ENCODE measurements at regions not wholly inside any gene's neighbourhood (a gene's known extent, or its start where the extent isn't known, plus 50 kb on each side); places are given as distances from the start of the nearest gene placed in this dataset.
A peak's percentile ranks its signal among the peaks of the same experiment; 100 is the strongest.

GRCh38 chr1:221840511-221841243 is 98.8 kb upstream of the DUSP10 start:
- Histone ChIP-seq H3K79me2 (ENCODE audit: low read length) (no peaks in the 10 kb centered on the region), H3K9ac (ENCODE audit: low read length) (peak overlapping the region; percentile 49), H4K20me1 (ENCODE audit: low read length) (no peaks in the 10 kb centered on the region), H3K9me2 (replicated peaks; ENCODE audit: low read length) (no peaks in the 10 kb centered on the region), H3K4me1 (ENCODE audit: insufficient read depth, low read length) (peaks cover 29% of the 10 kb centered on the region), H3F3A (ENCODE audit: low read length, unreplicated experiment) (no peaks in the 10 kb centered on the region), H3K9me3 (ENCODE audit: low read length) (no peaks in the 10 kb centered on the region), H3K27ac (ENCODE audit: low read length) (peak overlapping the region; percentile 80), H3K27me3 (ENCODE audit: low read length) (no peaks in the 10 kb centered on the region), H3K4me3 (ENCODE audit: low read length) (no peak overlapping the region), H3K4me2 (ENCODE audit: low read length) (peak overlapping the region; percentile 26; the same call in 1 of the 2 replicates), H3K36me3 (ENCODE audit: low read depth, low read length) (no peaks in the 10 kb centered on the region), H2AFZ (ENCODE audit: low read length) (no peak overlapping the region)
- POLR2A ChIA-PET (ENCODE audit: unreplicated experiment) = no interaction called here
- TF ChIP-seq EZH2phosphoT487 (IDR thresholded peaks at IDR 0.05; ENCODE audit: borderline replicate concordance, low read length) (no peak), EZH2 (IDR thresholded peaks at IDR 0.05; ENCODE audit: low read length, unreplicated experiment) (no peak)
- TF ChIP-seq, protein P1, sequence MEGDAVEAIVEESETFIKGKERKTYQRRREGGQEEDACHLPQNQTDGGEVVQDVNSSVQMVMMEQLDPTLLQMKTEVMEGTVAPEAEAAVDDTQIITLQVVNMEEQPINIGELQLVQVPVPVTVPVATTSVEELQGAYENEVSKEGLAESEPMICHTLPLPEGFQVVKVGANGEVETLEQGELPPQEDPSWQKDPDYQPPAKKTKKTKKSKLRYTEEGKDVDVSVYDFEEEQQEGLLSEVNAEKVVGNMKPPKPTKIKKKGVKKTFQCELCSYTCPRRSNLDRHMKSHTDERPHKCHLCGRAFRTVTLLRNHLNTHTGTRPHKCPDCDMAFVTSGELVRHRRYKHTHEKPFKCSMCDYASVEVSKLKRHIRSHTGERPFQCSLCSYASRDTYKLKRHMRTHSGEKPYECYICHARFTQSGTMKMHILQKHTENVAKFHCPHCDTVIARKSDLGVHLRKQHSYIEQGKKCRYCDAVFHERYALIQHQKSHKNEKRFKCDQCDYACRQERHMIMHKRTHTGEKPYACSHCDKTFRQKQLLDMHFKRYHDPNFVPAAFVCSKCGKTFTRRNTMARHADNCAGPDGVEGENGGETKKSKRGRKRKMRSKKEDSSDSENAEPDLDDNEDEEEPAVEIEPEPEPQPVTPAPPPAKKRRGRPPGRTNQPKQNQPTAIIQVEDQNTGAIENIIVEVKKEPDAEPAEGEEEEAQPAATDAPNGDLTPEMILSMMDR (conservative IDR thresholded peaks at IDR 0.05; ENCODE audit: low read depth, low read length) = no peak
- BruUV-seq (replicated peaks) = no TSS peak
- DNase-seq = no peak
- no peak for ATAC-seq
- CTCF ChIA-PET = no interaction called here
- intact Hi-C loops (cut with micrococcal nuclease) = loop anchor here (2.0 kb wide), 1 partner anchor 28 kb away; no protein-coding TSS in a partner anchor

DNA sequence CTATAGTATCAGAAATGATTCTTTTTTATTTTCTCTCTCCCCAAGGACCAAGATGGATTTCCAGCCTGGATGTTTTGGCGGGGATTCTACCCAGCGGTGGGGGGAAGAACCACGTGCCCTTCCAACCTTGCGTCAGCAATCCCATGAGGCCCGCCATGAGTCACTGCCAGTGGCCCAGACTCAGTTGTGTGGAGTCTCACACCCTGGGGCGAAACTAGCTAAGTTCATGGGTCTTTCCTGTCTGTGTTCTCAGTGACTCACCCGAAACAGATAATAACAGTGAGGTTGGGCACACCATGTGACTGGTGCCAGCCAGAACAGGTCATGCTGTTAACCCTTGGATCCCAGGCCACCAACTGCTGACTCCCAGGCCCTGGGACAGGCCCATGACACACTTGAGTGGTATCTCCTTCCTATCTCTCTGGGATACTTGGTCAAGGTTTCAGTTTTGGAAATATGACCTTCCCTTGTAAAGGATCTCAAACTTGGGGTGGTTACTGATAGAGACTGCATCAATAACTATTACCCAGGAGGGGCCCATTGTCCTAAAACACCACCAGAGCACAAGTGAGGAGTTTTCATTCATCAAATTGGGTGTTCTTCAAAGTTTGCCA is 98.0 kb upstream of the DUSP10 start:
- no TSS peak for BruUV-seq (replicated peaks)
- TF ChIP-seq EZH2phosphoT487 (IDR thresholded peaks at IDR 0.05; ENCODE audit: borderline replicate concordance, low read length) = no peak
- no peak for TF ChIP-seq EZH2 (IDR thresholded peaks at IDR 0.05; ENCODE audit: low read length, unreplicated experiment)
- TF ChIP-seq, protein P1 (conservative IDR thresholded peaks at IDR 0.05; ENCODE audit: low read depth, low read length) = no peak
- DNase-seq = peak; percentile 97
- no peaks in the 10 kb centered on the region for H4K20me1 ChIP-seq (ENCODE audit: low read length)
- intact Hi-C loops (cut with micrococcal nuclease) = loop anchor here (2.0 to 5.0 kb wide), 2 partner anchors 29 to 167 kb away; no protein-coding TSS in a partner anchor
- H3F3A ChIP-seq (ENCODE audit: low read length, unreplicated experiment) = no peaks in the 10 kb centered on the region
- peak overlapping the region; percentile 80 for H3K27ac ChIP-seq (ENCODE audit: low read length)
- no peaks in the 10 kb centered on the region for H3K9me2 ChIP-seq (replicated peaks; ENCODE audit: low read length)
- peak overlapping the region; percentile 55 for H3K9ac ChIP-seq (ENCODE audit: low read length)
- no peak overlapping the region for H2AFZ ChIP-seq (ENCODE audit: low read length)
- H3K4me2 ChIP-seq (ENCODE audit: low read length) = peak overlapping the region; percentile 26; the same call in 1 of the 2 replicates
- no peaks in the 10 kb centered on the region for H3K9me3 ChIP-seq (ENCODE audit: low read length)
- no peaks in the 10 kb centered on the region for H3K79me2 ChIP-seq (ENCODE audit: low read length)
- ChIA-PET CTCF (no interaction called here), POLR2A (ENCODE audit: unreplicated experiment) (interaction anchor here (0.6 kb wide), 1 partner anchor 29 kb away, joined by 3 read pairs; no protein-coding TSS in a partner anchor)
- peak; percentile 97 for ATAC-seq
- H3K36me3 ChIP-seq (ENCODE audit: low read depth, low read length) = no peaks in the 10 kb centered on the region
- H3K27me3 ChIP-seq (ENCODE audit: low read length) = no peaks in the 10 kb centered on the region
- H3K4me3 ChIP-seq (ENCODE audit: low read length) = no peak overlapping the region
- peaks cover 21% of the 10 kb centered on the region for H3K4me1 ChIP-seq (ENCODE audit: insufficient read depth, low read length)

DNA sequence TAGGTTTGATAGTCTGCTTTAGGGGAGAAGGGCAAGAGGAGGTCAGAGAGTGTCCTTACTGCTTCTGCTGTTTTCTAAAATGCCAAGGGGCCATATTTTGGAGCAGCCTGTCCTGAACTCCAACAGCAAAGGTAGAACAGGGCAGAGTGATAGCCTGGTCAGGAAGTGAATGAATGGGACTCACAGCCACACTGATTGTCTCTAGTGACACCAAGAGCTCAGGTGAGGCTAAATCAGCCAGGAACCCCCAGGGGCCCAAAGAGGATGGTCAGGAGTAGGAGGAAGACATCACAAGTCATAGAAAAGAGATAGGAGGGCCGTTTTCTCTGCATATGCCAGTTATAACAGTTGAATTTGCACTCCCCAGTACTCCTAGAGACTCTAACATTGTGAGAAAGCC is 97.4 kb upstream of the DUSP10 start:
- Histone ChIP-seq H3K4me3 (ENCODE audit: low read length) (no peak overlapping the region), H3K4me2 (ENCODE audit: low read length) (no peak overlapping the region), H3F3A (ENCODE audit: low read length, unreplicated experiment) (no peaks in the 10 kb centered on the region), H2AFZ (ENCODE audit: low read length) (no peak overlapping the region), H4K20me1 (ENCODE audit: low read length) (no peaks in the 10 kb centered on the region), H3K79me2 (ENCODE audit: low read length) (no peaks in the 10 kb centered on the region), H3K9ac (ENCODE audit: low read length) (peak overlapping the region; percentile 55), H3K27ac (ENCODE audit: low read length) (peak overlapping the region; percentile 76), H3K9me3 (ENCODE audit: low read length) (no peaks in the 10 kb centered on the region), H3K36me3 (ENCODE audit: low read depth, low read length) (no peaks in the 10 kb centered on the region), H3K9me2 (replicated peaks; ENCODE audit: low read length) (no peaks in the 10 kb centered on the region), H3K27me3 (ENCODE audit: low read length) (no peaks in the 10 kb centered on the region), H3K4me1 (ENCODE audit: insufficient read depth, low read length) (peaks cover 21% of the 10 kb centered on the region)
- ChIA-PET POLR2A (ENCODE audit: unreplicated experiment) (no interaction called here), CTCF (no interaction called here)
- TF ChIP-seq, protein P1 (conservative IDR thresholded peaks at IDR 0.05; ENCODE audit: low read depth, low read length) = no peak
- TF ChIP-seq EZH2phosphoT487 (IDR thresholded peaks at IDR 0.05; ENCODE audit: borderline replicate concordance, low read length) (no peak), EZH2 (IDR thresholded peaks at IDR 0.05; ENCODE audit: low read length, unreplicated experiment) (no peak)
- TSS peak; percentile 55 for BruUV-seq (replicated peaks)
- no peak for DNase-seq
- peak; percentile 4 for ATAC-seq
- intact Hi-C loops (cut with micrococcal nuclease) = loop anchor here (5.0 kb wide), 1 partner anchor 168 kb away; no protein-coding TSS in a partner anchor

All from PC-3 (cell line).